ENCODE measurements at regions not wholly inside any gene's neighbourhood (a gene's known extent, or its start where the extent isn't known, plus 50 kb on each side); places are given as distances from the start of the nearest gene placed in this dataset.
"Not testable (repeated sequence)": the region's sequence is repeated elsewhere in the genome, so short reads cannot be mapped to it uniquely, and the experiment has no call there.

DNA sequence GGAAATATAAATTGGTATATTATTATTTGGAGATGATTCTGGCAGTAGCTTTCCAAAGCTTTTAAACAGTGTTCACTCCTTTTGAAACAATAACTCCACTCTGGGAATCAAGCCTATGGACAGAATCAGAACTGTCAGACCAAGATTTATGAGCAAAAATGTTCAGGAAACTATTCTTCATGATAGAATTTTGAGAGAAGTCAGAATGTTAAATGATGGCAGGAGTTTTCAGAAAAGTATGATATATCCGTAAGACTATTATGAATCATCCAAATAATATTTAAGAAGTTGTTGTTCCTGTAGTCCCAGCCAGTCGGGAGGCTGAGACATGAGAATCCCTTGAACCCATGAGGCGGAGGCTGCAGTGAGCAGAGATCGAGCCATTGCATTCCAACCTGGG is 50.5 kb upstream of the ADGRG2 start:
- DNase-seq: no peak

DNA sequence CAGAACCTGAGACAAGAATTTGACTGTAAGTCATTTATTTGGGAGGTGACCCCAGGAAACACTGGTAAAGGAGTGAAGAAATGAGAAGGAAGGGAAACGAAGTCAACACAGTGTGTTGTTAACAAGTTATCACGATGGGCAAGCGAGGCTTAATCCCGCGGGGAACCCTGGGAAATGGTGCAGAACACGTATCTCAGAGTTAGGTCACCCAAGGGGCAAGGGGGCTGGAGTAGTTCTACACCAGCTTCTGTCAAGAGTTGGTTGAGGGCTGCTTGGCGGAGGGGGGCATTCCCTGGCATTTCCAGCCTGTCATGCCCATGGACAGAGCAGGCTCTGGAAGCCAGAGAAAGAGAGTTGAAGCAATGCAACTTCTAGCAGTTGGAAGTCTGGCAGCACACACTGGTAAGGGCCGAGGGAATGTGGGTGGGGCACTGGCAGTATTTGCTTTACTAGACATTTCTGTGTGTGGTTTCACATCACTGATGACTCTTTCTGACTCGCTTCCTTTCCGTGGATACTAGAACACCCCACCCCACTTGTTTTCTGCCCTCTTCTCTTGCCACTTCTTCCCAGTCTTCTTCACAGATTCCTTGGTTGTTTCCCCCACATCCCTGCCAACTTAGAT is 52.2 kb upstream of the ADGRG2 start:
- no peak for DNase-seq

DNA sequence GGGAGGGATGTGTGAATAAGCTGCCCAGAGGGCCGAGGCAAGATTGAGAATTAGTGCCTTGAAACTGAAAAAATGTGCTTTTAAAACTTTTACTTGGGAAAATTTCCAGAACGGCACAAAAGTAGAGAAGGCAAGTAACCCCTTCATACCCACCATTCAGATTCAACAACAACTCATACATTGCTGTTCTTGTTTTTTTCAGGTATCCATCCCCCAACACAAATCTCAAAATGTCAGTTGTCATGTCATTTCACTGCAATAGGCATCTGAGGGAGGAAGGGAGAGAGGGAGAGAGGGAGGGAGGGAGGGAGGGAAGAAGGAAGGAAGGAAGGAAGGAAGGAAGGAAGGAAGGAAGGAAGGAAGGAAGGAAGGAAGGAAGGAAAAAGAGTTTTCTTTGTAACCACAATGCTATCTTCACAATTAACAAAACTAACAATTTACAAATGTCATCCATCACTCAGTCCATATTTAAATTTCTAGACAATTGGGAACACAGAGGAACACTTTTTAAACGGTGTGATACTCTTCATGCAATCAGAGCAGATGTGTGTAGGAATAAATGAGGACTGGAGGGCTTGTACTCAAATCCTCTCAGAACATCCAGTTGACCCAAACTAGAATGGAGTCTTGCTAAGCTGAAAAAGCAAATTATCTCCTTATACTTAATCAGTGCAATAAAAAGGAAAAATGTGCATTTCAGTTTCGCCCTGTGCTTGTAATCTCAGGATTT is 54.8 kb upstream of the ADGRG2 start:
- no peak for DNase-seq

DNA sequence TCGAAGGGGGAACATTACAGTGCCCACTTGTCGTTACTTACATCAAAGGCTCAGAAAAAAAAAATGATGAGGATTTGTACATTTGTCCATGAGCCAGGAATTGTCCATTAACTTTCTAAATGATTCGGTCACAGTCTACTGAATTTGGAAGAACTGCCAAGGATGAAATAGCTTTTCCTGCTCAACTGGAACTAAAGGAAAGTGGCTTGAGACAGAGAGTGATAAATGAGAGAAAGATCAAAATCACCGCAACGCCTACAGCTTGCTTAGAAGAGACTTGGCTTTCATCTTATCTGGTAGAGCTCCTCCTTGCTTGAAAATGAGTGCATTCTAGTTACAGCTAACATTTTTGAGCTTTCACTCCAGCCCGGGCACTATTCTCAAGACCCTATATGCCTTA is 55.5 kb upstream of the ADGRG2 start:
- DNase-seq: peak; percentile 62

DNA sequence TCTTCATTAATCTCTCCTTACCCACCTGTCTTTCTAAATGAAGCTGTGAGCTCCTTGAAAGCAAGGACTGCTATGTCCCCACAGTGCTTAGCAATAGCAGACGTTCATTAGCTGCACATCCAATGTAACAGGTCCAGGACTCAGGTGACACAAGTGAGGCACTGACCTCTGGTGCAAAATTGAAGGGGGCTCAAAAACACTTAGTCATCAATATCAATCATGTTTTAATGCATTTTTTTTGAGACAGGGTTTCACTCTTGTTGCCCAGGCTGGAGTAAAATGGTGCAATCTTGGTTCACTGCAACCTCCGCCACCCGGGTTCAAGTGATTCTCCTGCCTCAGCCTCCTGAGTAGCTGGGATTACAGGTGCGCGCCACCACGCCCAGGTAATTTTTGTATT is 56.1 kb upstream of the ADGRG2 start:
- no peak for DNase-seq

DNA sequence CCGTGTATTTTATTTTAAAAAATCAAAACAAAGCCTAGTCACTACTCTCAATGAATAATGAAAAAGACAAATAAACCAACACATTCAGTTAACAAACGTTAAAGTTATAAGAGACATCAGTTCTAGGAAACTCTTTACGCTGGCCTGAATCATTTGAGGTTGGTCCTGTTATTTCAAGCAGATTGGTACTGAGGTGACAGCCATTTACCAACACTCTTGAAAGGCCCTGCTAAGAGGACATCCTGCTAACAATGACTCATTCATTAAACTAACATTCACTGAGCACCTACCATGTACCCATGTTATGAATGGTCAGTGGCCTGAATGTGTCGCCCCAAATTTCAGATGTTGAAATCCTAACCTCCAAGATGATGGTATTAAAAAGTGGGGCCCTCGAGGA is 57.1 kb upstream of the ADGRG2 start:
- no peak for DNase-seq

DNA sequence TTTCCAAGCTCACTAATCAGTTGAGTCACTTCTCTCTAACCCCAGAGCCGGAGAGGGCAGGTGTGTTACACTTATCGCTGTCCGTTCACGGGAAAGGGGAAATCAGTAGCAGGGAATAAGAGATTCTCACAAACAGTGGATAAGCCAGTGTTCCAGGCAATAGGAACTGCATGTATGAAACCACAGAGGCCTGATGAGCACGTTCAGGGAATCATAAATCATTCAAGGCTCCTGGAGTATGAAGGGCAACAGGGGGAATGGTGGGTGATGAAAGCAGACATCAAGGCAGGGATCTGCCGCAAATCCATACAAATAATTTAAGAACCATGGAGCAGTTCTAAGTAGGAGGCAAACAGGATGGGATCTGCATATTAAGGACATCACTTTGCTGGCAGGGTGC is 59.1 kb upstream of the ADGRG2 start:
- DNase-seq: no peak

DNA sequence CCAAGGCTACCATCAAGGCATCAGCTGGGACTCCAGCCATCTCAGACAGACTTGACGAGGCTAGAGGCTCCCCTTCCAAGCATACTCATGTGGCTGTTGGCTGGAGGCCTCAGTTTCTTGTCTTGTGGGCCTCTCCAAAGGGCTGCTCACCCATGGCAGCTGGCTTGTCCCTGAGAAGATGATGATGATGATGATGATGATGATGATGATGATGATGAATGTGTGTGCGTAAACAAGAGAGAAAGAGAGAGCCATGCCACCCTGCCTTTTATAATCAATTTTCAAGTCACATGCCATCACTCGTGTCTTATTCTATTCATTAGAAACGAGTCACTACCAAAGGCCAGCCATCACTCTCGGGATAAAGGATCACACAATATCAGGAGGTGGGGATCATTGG is 60.5 kb upstream of the ADGRG2 start:
- no peak for DNase-seq

DNA sequence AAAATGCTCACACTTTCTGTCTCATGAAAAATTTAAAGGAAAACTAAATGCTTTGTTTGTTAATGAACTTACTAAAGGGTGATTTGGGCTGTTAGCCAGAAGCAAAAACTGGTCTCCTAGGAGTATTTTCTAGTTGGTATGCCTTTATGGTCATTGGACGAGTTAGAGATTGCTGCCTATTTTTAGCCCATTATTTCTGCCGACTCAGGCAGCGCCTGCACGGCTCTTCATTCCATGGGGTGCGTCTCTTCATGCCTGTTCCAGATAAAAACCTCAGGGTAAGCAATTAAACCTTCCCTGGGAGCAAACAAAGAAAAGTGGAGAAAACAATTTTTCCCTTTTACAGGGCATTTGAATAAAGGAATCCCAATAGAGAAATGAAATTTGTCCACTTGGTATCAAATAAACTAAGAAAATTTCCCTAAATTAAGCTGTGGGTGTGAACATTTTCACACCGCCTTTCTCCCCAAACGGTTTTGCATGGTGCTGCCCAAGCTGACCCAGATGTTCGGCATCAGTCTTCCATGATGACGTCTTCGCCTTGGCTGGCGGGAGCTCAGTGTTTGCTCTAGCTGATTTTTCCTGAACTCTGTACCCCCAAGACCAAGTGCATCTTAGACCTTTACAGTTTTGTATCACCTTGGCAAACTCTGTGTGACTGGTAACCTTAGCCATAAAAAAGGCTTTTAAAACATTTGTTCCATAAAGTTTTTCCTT is 61.7 kb upstream of the ADGRG2 start:
- no peak for DNase-seq

DNA sequence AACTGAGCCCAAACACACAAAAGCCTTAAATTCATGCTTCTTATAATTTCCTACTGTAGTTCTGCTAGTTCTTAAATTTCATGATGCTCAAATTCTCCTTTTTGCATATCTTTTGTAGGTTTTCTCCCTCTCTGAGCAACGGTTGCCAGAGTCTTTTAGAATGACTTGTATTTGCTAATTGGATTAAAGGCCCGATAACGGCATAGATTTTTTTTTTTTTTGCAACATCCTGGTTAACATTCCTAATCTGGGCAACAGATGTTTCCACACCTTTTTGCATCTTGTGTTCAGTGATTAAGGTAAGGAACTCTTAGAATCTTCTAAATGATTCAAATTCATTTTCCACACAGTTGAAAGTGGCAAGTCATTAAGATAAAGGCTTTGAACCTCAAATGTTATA is 66.3 kb upstream of the ADGRG2 start:
- DNase-seq: no peak

DNA sequence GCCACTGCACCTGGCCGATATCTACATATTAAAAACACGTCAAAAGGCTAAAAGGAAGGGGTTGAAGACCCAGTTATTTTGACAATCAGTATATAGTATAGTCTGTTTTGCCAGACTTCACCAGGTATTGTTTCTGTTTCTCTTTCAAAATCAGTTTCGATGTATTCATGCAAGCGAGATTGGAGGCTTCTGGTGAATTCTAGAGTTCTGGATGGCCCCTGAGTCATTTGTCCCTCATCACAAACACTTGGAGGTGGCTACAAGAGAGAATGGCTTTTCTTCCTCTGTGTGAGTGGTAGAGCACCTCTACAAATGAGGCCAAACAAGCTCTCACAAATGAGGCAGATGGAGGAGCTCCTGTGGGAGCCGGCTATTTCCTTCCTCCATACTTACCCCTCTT is 68.6 kb upstream of the ADGRG2 start:
- DNase-seq: no peak

DNA sequence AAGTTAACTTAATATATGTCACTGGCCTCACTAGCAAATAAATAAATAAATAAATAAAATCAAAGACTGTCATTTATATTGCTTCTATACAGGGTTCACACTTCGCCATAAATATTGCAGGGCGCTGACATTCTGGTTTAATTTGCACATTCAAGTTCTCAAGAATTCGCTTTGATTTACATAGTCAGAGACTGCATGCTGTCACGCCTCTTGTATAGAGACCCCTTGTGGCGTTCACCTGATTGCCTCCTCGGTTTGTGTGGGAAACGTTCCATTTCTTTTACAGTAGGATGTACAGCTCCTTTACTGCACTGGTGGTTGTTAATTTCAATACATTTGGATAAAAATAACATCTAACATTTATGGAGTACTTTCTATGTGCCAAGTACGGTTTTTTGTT is 71.3 kb upstream of the ADGRG2 start:
- no peak for DNase-seq

DNA sequence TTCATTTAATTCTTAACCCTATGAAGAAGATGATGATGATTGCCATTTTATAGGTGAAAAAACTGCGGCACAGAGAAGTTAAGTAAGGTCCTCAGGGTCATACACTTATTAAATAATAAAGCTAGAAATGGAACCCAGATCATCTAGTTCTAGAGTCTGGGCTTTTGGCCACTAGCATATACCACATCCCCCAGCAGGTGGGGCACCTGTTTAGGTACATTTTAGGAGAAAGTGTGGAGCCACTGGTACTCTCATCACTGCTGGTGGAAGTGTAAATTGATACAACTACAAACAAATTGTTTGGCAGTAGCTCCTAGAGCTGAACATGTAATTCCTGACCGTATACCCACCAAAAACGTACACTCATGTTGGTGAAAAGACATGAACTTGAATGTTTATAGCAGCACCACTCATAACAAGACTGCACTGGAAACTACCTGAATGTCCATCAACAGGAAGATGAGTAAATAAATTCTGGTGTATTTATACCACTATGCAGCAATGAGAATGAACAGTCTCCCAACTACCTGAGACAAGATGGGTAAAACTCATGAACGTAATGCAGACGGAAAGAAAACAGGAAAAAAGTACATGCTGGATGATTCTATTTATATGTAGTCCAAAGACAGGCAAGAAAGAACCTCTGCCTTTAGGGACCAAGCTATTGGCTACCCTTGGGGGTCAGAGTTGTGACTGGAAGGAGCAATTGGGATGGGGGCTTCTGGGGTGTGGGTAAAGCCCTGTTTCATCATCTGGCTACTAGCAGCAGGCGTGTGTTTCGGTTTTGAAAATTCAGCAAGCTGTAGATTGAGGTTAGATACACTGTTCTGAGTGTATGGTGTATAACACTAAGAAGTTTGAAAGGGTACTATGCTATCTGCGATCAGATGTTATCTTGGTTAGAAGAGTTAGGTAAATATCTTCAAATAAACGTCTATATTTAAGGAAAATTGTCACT is 72.3 kb upstream of the ADGRG2 start:
- no peak for DNase-seq

DNA sequence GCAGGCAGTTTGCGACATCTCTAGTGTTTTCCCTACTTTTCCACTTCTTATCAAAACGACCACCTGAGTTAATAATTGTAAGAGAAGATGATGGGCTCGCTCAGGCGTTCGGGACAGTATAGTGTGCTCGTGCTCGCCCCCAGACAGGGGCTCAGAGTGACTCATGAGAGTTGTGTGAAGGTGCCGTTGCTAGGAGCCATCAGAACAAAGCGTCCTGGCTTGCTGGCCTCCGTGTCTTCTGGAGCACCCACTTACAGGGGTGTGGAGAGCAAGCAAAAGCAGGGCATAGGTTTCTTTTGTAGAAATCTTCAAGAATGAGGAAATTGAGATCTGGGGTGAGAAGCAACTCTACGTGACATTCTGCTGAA is 73.0 kb upstream of the ADGRG2 start:
- DNase-seq: no peak

DNA sequence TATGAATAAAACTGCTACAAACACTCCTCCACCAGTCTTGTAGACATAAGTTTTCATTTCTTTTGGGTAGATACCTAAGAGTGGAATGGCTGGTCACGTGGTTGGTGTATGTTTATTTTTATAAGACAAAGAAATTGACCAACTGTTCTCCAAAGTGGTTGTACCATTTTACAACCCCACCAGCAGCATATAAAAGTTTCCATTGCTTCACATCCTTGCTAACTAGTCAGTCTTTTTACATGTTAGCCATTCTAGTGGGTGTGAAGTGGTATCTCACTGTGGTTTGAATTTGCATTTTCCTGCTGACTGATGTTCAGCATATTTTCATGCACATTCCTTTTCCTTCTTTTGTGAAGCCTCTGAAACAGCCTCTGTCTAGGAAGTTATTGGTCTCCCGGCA is 76.2 kb upstream of the ADGRG2 start:
- no peak for DNase-seq

DNA sequence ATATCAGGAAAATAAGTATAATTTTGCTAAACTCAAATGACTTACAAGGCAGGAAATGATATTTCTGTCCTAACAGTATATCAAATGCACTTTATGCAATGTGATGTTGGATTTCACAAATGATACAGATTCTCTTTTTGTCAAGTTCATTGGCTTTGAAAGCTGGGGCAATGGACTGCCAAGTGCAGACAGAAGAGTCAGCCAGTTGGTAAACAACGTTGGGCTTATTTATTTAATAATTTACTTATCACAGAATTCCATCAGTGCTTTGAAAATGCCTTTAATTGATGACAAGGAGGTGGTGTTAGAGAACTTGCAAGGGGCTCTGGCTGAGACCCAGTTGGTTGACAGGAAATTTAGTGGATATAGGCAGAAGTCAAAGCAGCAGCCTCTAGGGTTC is 79.9 kb upstream of the ADGRG2 start:
- no peak for DNase-seq

DNA sequence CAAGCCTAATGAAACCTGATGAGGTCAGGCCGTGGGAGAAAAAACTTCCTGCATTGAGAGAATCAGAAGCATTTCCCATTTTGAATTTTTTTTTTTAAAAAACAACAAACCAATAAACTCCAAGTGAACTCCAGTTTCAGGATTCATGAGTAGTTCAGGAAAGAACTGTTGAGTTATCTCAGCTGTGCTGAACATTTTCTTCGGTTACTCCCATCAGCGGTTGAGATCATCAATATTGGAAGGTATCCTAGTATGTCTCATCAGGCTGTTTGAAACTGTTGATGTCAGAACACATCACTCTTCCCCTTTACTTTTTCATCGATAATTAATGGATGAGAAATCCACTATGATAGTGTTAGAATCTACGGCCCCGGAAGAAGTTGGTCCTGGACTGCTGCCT is 82.4 kb upstream of the ADGRG2 start:
- no peak for DNase-seq

DNA sequence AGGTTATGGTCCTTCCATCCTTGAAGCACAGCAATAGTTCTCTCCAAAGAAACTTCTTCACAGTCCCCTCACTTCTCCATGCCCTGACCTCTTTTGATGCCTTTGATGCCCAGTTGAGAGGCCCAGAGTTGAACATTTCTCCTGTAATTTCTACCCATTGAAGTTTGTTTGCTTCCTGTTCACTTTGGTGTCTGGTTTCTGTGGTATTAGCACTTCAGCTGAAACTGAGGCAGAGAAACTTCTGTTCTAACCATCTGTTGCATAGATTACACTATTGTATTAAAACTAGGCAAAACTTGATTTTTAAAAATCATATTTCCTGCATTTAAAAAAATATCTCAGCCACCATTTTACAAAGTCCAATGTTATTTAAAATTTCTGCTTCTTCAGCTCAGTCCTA is 89.8 kb upstream of the ADGRG2 start:
- DNase-seq: no peak

DNA sequence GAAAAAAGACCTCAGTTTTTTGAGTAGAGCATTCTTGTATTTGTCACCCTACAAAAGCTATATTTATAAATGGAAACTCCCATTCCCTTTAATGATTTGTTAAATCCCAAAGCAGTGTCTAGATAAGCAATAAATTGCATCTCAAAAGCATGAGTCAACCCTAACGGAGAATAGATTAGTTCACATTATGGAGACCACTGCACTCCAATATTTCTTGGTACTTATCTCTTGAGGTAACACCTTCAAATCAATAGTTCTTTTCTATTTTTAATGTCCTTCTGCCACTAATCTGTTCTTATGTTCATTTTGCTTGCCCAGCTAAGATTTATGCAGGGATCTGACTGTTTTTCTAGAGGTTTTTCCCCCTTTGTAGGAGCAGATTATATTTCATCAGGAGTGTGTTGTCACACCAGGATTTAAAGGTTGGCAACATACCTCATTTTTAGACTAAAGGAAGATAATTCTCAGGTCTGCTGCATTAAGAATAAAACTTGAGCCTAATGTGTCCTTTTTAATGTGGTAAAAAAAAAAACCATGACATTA is 91.4 kb upstream of the ADGRG2 start:
- DNase-seq: no peak

DNA sequence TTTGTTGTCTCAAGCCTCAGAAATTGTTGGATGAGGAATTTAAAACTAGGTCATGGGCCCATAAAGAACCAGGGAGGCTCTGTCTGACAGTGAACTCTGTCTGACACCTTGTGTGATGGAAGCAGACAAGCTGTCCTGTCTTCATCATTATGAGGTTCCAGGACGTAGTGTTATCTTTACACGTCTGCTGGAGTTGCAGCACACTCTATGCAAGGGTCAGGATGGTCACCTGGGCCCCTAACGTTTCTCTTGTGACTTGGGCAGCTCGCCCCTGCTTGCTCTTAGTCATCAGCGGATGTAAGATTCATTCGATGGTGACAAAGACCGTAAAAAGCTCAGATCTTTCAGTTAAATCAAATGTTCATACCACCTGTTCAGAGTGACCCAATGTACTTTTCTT is 92.0 kb upstream of the ADGRG2 start:
- no peak for DNase-seq

DNA sequence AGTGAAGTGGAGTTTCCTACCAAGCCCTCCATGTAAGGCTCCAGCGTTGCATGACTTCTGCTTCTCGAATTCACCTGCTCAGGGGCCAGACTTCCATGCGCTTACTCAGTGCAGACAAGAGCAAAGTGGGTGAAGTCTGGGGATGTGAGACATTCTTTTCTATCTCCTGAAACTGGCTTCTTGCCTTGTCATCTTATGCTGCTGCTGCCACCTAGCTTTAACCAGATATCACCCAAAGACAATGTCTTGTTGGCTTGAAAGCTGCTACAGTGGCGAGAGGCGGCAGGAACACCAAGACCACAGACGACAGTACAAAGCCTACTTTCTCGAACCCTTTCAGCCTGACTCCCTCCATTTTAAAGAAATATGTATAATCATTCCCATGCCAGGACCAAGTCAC is 103.6 kb upstream of the ADGRG2 start:
- DNase-seq: no peak

DNA sequence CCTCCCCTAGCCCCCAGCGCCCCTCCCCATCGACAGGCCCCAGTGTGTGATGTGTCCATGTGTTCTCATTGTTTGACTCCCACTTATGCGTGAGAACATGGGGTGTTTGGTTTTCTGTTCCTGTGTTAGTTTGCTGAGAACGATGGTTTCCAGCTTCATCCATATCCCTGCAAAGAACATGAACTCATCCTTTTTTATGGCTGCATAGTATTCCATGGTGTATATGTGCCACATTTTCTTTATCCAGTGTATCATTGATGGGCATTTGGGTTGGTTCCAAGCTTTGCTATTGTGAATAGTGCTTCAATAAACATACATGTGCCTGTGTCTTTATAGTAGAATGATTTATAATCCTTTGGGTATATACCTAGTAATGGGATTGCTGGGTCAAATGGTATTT is 107.6 kb upstream of the ADGRG2 start:
- not testable (repeated sequence) for DNase-seq

DNA sequence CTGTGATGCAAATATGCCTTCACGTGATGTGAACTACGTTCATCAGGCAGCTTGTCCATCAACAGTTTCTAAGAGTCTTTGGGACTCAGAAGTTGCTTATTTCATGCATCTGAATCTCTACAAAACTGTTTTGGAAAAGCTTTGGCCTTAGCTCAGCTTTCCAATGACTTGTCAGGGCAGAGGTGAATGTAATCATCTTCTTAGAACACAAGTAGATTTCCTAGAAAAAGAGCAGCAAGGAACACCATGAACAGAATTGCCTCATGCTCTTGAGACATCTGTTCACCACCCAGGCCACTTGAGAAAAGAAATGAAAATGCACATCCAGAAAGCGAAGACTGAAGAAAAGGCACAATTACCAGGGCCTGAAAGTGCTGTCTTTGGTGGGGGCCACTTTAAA is 105.8 kb upstream of the PDHA1 start:
- DNase-seq: no peak
